ENCODE measurements at regions not wholly inside any gene's neighbourhood (a gene's known extent, or its start where the extent isn't known, plus 50 kb on each side); places are given as distances from the start of the nearest gene placed in this dataset.
"Not testable (repeated sequence)": the region's sequence is repeated elsewhere in the genome, so short reads cannot be mapped to it uniquely, and the experiment has no call there.

DNA sequence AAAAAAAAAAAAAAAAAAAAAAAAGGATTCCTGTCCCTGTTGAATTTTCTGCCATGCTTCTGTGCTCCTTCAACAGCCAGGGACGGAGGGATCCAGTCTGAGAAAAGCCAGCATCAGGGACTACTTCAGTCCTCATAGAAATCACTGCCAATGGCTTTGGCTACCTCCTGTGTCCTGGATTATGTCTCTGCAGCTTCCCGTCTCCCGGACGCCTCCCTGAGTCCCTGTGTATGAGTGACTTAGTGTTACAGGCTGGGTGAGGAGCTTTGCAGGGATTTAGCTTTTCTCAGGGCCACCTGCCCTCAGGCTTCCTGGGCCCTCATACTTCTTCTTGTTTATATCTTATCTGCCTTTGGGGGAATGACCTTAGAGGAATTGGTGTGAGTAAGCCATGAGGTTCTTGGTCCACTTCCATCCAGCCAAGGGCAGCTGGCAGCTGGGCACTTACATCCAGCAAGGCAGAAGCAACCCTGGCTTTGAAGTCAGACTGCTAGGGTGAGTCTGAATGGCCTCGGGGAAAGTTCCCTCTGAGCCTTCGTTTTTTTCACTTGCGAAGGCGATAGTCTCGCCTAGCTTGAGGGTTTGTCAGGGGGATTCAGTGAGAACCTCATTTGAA, 83.6 kb upstream of the CRYM start:
- TF ChIP-seq, protein P1, sequence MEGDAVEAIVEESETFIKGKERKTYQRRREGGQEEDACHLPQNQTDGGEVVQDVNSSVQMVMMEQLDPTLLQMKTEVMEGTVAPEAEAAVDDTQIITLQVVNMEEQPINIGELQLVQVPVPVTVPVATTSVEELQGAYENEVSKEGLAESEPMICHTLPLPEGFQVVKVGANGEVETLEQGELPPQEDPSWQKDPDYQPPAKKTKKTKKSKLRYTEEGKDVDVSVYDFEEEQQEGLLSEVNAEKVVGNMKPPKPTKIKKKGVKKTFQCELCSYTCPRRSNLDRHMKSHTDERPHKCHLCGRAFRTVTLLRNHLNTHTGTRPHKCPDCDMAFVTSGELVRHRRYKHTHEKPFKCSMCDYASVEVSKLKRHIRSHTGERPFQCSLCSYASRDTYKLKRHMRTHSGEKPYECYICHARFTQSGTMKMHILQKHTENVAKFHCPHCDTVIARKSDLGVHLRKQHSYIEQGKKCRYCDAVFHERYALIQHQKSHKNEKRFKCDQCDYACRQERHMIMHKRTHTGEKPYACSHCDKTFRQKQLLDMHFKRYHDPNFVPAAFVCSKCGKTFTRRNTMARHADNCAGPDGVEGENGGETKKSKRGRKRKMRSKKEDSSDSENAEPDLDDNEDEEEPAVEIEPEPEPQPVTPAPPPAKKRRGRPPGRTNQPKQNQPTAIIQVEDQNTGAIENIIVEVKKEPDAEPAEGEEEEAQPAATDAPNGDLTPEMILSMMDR (conservative IDR thresholded peaks at IDR 0.05; ENCODE audit: low read depth, low read length), result not testable (repeated sequence)
- not testable (repeated sequence) for TF ChIP-seq POLR2A (IDR thresholded peaks at IDR 0.05; ENCODE audit: low read depth, low read length); RAD21 (IDR thresholded peaks at IDR 0.05; ENCODE audit: low read length); BHLHE40 (IDR thresholded peaks at IDR 0.05; ENCODE audit: low read depth, low read length); SMC3 (IDR thresholded peaks at IDR 0.05; ENCODE audit: low read depth, low read length); MXI1 (IDR thresholded peaks at IDR 0.05; ENCODE audit: borderline replicate concordance, low read depth, low read length); CEBPB (IDR thresholded peaks at IDR 0.05; ENCODE audit: low read depth, low read length); CHD1 (IDR thresholded peaks at IDR 0.05; ENCODE audit: low read depth, low read length); RFX5 (IDR thresholded peaks at IDR 0.05; ENCODE audit: low read depth, low read length); MAFK (IDR thresholded peaks at IDR 0.05; ENCODE audit: low read depth, low read length)
- TF ChIP-seq, protein P2, sequence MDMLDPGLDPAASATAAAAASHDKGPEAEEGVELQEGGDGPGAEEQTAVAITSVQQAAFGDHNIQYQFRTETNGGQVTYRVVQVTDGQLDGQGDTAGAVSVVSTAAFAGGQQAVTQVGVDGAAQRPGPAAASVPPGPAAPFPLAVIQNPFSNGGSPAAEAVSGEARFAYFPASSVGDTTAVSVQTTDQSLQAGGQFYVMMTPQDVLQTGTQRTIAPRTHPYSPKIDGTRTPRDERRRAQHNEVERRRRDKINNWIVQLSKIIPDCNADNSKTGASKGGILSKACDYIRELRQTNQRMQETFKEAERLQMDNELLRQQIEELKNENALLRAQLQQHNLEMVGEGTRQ (IDR thresholded peaks at IDR 0.05; ENCODE audit: low read depth, low read length), result not testable (repeated sequence)
